GM23338 (cell line): ENCODE measurements at regions not wholly inside any gene's neighbourhood (a gene's known extent, or its start where the extent isn't known, plus 50 kb on each side); places are given as distances from the start of the nearest gene placed in this dataset.
A peak's percentile ranks its signal among the peaks of the same experiment; 100 is the strongest.

Source experiments
- ATAC-seq: fragments of 200-7000 bp; cut with Tn5 transposase; 3 replicates; pipeline ENCODE4 v1.9.1; 2020
- DNase-seq: peaks from one replicate; pipeline ENCODE4 v3.0.0-alpha.2; 2015; ENCODE audit warnings: low spot score
- H2AFZ ChIP-seq: fragments of 200-600 bp; sonication (generic); 2 replicates; pipeline ENCODE4 v1.8.0; 2016; ENCODE audit warnings: antibody characterized with exemption, mild to moderate bottlenecking, moderate library complexity
- H3F3A ChIP-seq: fragments of 200-600 bp; sonication (generic); replicated peaks from 2 replicates; pipeline ENCODE4 v1.8.0; 2017; ENCODE audit warnings: antibody characterized with exemption, mixed run types, low read depth
- H3K27ac ChIP-seq: fragments of 200-600 bp; sonication (generic); 2 replicates; pipeline ENCODE4 v1.6.1; 2016; ENCODE audit warnings: low read depth
- H3K27me3 ChIP-seq: fragments of 200-600 bp; sonication (generic); 2 replicates; pipeline ENCODE4 v1.8.0; 2016; ENCODE audit warnings: mild to moderate bottlenecking, mixed run types, moderate library complexity; ENCODE audit not compliant: insufficient read depth
- H3K36me3 ChIP-seq: fragments of 200-600 bp; sonication (generic); 2 replicates; pipeline ENCODE4 v1.8.0; 2016; ENCODE audit warnings: mild to moderate bottlenecking; ENCODE audit not compliant: insufficient read depth
- H3K4me1 ChIP-seq: fragments of 200-600 bp; sonication (generic); 2 replicates; pipeline ENCODE4 v1.8.0; 2016; ENCODE audit warnings: mild to moderate bottlenecking, moderate library complexity; ENCODE audit not compliant: insufficient read depth
- H3K4me2 ChIP-seq: fragments of 200-600 bp; sonication (generic); 2 replicates; pipeline ENCODE4 v1.7.1; 2017; ENCODE audit warnings: mixed run types
- H3K4me3 ChIP-seq: fragments of 200-600 bp; sonication (generic); 2 replicates; pipeline ENCODE4 v1.6.1; 2016; ENCODE audit warnings: mixed run types
- H3K79me2 ChIP-seq: fragments of 200-600 bp; sonication (generic); replicated peaks from 2 replicates; pipeline ENCODE4 v1.8.0; 2017; ENCODE audit warnings: mild to moderate bottlenecking; ENCODE audit not compliant: insufficient read depth
- H3K9me2 ChIP-seq: fragments of 200-600 bp; sonication (generic); 2 replicates; pipeline ENCODE4 v1.8.0; 2017; ENCODE audit not compliant: insufficient read depth
- H4K20me1 ChIP-seq: fragments of 200-600 bp; sonication (generic); replicated peaks from 2 replicates; pipeline ENCODE4 v1.8.0; 2017; ENCODE audit warnings: mild to moderate bottlenecking; ENCODE audit not compliant: insufficient read depth
- H3K27ac Mint-ChIP-seq: 2 replicates; pipeline ENCODE4 v1.8.0; 2020; ENCODE audit warnings: inconsistent platforms, mild to moderate bottlenecking, moderate library complexity, mixed read lengths
- H3K27me3 Mint-ChIP-seq: 3 replicates; pipeline ENCODE4 v1.8.0; 2022; ENCODE audit warnings: low read depth, mild to moderate bottlenecking, moderate library complexity, mixed read lengths, inconsistent platforms; ENCODE audit not compliant: insufficient read depth, poor library complexity
- H3K36me3 Mint-ChIP-seq: 3 replicates; pipeline ENCODE4 v1.8.0; 2021; ENCODE audit warnings: low read depth, mild to moderate bottlenecking, inconsistent platforms, moderate library complexity, mixed read lengths
- H3K4me1 Mint-ChIP-seq: 3 replicates; pipeline ENCODE4 v1.8.0; 2020; ENCODE audit warnings: mild to moderate bottlenecking, inconsistent platforms, mixed read lengths
- H3K4me3 Mint-ChIP-seq: 3 replicates; pipeline ENCODE4 v1.8.0; 2021; ENCODE audit warnings: moderate library complexity, mild to moderate bottlenecking, inconsistent platforms, mixed read lengths
- H3K9me3 Mint-ChIP-seq: 3 replicates; pipeline ENCODE4 v1.8.0; 2020; ENCODE audit warnings: moderate library complexity, mild to moderate bottlenecking, inconsistent platforms, mixed read lengths
- CREB1 ChIP-seq: fragments of 250-450 bp; sonication (Bioruptor Pico); IDR thresholded peaks from 2 replicates; pipeline ENCODE4 v1.5.0; 2020; ENCODE audit warnings: low read depth, mild to moderate bottlenecking, moderate library complexity
- CTCF ChIP-seq, 2 experiments: fragments of 200-600 bp in 1 of 2; sonication (generic) in 1 of 2; conservative IDR thresholded peaks; 2 replicates each; pipeline versions ENCODE4 v1.5.1 to v1.6.1; 2016 to 2017; ENCODE audit warnings: antibody characterized with exemption in 2 of 2, low read depth in 2 of 2, mild to moderate bottlenecking in 2 of 2, moderate library complexity in 1 of 2
- ETS1 ChIP-seq: IDR thresholded peaks from 2 replicates; pipeline ENCODE4 v1.6.1; 2016; ENCODE audit warnings: antibody characterized with exemption
- EZH2 ChIP-seq: fragments of 200-600 bp; sonication (generic); IDR thresholded peaks from one replicate; pipeline ENCODE4 v1.8.0; 2017; ENCODE audit warnings: antibody characterized with exemption, mild to moderate bottlenecking, low read depth; ENCODE audit not compliant: unreplicated experiment
- EZH2phosphoT487 ChIP-seq: fragments of 200-600 bp; sonication (generic); IDR thresholded peaks from one replicate; pipeline ENCODE4 v1.8.1; 2018; ENCODE audit warnings: antibody characterized with exemption; ENCODE audit not compliant: unreplicated experiment
- JUNB ChIP-seq: IDR thresholded peaks from one replicate; pipeline ENCODE4 v1.6.1; 2016; ENCODE audit warnings: antibody characterized with exemption; ENCODE audit not compliant: unreplicated experiment
- NANOG ChIP-seq: IDR thresholded peaks from 2 replicates; pipeline ENCODE4 v1.6.1; 2016; ENCODE audit warnings: antibody characterized with exemption, borderline replicate concordance
- POLR2AphosphoS5 ChIP-seq: IDR thresholded peaks from 2 replicates; pipeline ENCODE4 v1.6.1; 2016; ENCODE audit warnings: antibody characterized with exemption, low read depth
- REST ChIP-seq: IDR thresholded peaks from one replicate; pipeline ENCODE4 v1.6.1; 2018; ENCODE audit warnings: antibody characterized with exemption; ENCODE audit not compliant: unreplicated experiment
- STAT1 ChIP-seq: IDR thresholded peaks from one replicate; pipeline ENCODE4 v1.6.1; 2016; ENCODE audit warnings: antibody characterized with exemption; ENCODE audit not compliant: unreplicated experiment
- ZNF114 ChIP-seq: fragments of 250-450 bp; sonication (Bioruptor Pico); IDR thresholded peaks from 2 replicates; pipeline ENCODE4 v1.5.0; 2020; ENCODE audit warnings: mild to moderate bottlenecking, moderate library complexity
- ZNF331 ChIP-seq: fragments of 250-450 bp; sonication (Bioruptor Pico); IDR thresholded peaks from 2 replicates; pipeline ENCODE4 v1.5.0; 2020; ENCODE audit warnings: low read depth, mild to moderate bottlenecking, moderate library complexity
- ZNF462 ChIP-seq: fragments of 250-450 bp; sonication (Bioruptor Pico); IDR thresholded peaks from 2 replicates; pipeline ENCODE4 v1.5.0; 2020; ENCODE audit warnings: mild to moderate bottlenecking, moderate library complexity

- Histone ChIP-seq H3K4me3 (no peak overlapping the region), H3K27ac (no peak overlapping the region), H4K20me1 (no peaks in the 10 kb centered on the region), H3K4me2 (no peak overlapping the region; the same call in 1 of the 2 replicates), H3K36me3 (no peaks in the 10 kb centered on the region), H2AFZ (peak overlapping the region; percentile 82), H3K79me2 (no peaks in the 10 kb centered on the region), H3K9me2 (no peaks in the 10 kb centered on the region), H3K27me3 (no peaks in the 10 kb centered on the region), H3F3A (no peaks in the 10 kb centered on the region), H3K4me1 (peaks cover 14% of the 10 kb centered on the region; the same call in 1 of the 2 replicates)
- peak overlapping the region; percentile 68 for H3K27ac Mint-ChIP-seq
- no peak for DNase-seq
- TF ChIP-seq ZNF114 (CRISPR knock-in tag) (no peak), JUNB (no peak), CREB1 (CRISPR knock-in tag) (no peak), ETS1 (no peak), EZH2 (no peak), STAT1 (no peak), EZH2phosphoT487 (no peak), CTCF (conservative IDR thresholded peaks at IDR 0.05; ENCODE audit: low read depth in 2 of 2) (no peak), POLR2AphosphoS5 (no peak), ZNF462 (CRISPR knock-in tag) (no peak), NANOG (no peak), REST (no peak), ZNF331 (no peak)
- no peaks in the 10 kb centered on the region for H3K36me3 Mint-ChIP-seq
- H3K4me3 Mint-ChIP-seq = no peak overlapping the region
- ATAC-seq = peak; percentile 41
- H3K27me3 Mint-ChIP-seq = peaks cover 5% of the 10 kb centered on the region
- peaks cover 21% of the 10 kb centered on the region for H3K4me1 Mint-ChIP-seq
- no peaks in the 10 kb centered on the region for H3K9me3 Mint-ChIP-seq
These were observed 916.3 kb upstream of the WWC1 start for GRCh38 chr5:167375125-167375524.
